ENCODE measurements at regions not wholly inside any gene's neighbourhood (a gene's known extent, or its start where the extent isn't known, plus 50 kb on each side); places are given as distances from the start of the nearest gene placed in this dataset.
"Not testable (repeated sequence)": the region's sequence is repeated elsewhere in the genome, so short reads cannot be mapped to it uniquely, and the experiment has no call there.

GRCh38 chr3:154810017-154810416 is 270.1 kb upstream of the MME start:
- not testable (repeated sequence) for FAIRE-seq

GRCh38 chr3:154801729-154802128 is 278.4 kb upstream of the MME start:
- no peak for FAIRE-seq

DNA sequence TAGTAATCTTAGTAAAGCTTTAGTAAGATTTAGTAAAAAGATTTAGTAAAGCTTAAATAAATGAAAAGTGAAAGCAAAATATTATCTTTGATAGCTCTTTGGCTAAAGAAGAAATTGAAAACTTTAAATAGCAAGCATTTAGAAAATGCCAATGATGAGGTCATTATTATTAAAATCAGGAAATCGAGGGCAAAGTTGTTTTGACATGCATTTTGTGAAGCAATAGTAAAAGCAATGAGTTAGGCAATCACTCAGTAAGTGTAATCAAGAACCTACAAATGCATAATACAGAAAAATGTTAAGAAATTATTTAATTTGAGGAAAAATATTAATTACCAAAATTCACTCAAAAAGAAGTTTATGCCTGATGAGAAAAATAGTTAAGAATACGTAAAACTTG is 280.3 kb upstream of the MME start:
- no peak for FAIRE-seq

- no peak for FAIRE-seq
Observed at GRCh38 chr3:154795582-154795981, 284.5 kb upstream of the MME start.

GRCh38 chr3:154794814-154795445 is 285.2 kb upstream of the MME start:
- FAIRE-seq = no peak

DNA sequence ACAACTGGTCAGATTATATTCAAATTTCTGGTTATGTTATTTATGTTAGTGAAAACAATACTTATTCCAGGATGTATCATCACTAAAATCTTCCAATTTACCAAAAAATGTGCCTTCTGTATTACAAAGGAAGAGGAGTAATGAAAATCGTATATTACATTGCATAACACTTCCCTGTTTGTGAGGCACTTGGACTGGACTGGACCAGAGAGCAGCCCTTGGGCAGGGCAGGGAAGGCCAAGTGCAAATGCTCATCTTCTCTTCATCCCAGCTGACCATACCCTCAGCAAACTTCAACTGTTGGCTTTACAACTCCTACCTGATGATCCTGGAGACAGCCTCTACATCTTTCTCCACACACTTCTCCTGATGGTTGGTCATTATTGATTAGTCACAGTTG is 285.7 kb upstream of the MME start:
- no peak for FAIRE-seq

DNA sequence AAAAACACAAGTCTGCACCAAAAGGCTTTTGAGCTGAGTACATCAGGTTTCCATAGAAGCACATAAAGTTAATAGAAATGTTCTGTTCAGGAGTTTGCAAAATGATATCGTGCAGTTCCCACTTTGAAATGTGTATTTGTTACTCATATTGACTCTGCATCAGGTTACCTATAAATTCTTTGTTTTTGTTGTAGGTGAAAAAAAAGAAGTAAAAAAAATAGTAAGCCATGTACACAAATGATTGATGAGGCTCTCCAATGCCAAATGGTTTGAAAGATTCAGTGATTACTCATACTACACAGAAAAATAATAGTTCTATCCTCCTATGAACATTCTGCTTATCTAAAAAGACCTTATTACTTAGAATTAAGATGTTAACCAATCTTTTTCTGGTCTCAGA is 287.3 kb upstream of the MME start:
- FAIRE-seq = no peak

DNA sequence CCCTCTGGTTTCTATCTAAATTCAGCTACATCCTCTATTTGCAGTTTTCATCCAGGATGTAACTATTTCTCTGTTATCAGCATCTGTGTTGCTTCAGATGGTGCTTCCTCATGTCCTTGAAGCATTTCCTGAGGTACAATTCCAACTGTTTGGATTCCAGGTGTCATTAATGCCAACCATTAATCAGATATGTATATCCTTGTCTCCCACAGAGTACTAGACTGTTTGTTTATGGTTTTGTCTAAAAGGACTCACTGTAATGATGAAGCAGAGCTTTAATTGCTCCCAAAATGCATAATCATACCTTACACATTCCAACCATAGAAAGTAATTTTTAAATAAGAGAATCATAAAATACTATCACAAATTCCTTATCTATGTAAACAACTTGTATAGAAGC is 288.5 kb upstream of the MME start:
- no peak for FAIRE-seq

DNA sequence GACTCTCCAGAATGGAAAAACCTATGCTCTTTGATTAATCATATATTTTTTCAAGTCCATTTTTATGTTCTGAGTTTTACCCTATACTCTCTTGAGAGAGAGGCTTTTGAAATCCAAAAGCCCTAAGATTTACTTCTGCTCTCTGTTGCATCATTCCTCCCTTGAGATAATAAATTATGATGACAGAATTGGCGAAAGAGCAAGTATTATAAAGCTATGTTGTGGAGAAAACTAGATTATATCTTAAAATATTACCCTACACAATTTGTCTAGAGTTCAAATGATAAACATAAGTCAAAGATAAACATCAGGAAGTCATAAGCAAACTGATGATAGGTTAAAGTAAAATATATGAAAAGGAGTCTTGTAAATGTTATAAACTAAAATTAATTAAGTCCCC is 293.4 kb upstream of the MME start:
- FAIRE-seq = peak; percentile 83

DNA sequence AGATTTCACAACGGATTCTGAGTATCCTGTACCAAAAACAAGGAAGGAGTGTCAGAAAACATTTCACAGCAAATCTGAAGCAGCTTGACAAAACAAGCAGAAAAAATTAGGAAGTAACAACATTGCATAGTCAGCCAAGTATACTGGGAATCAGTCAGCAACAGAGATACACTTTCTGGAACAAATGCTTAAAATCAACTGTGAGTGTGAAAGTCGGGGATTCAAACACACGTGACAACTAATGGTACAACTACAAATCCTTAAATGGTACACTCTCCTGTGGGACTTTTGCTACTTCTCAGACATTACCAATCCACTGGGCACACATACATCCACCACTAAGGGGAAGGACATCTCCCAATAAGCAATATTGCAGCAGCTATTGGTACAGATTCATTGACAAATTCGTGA is 296.6 kb upstream of the MME start:
- peak; percentile 39 for FAIRE-seq

GRCh38 chr3:154783061-154783460 is 297.1 kb upstream of the MME start:
- FAIRE-seq = peak; percentile 12

GRCh38 chr3:154782151-154782550 is 298.0 kb upstream of the MME start:
- FAIRE-seq = peak; percentile 92

GRCh38 chr3:154781595-154781994 is 298.5 kb upstream of the MME start:
- no peak for FAIRE-seq

DNA sequence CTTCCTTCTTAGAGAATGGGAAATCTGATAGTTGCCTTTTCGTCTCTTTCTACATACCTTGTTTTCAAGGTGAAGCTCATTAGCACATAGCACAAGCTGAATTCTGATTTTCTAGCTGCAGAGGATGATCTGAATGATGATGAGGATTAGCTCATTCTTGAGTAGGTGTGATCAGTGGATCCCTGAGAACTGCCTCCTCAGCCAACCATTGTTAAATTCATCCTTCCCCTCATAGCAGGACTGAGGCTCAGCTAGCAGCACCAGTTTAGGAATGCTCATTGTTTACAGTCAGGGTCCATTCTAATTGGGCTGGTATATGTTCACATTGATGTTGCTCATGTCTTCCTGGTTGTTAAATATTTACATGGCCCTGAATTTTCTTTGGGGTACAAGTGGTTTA is 299.9 kb upstream of the MME start:
- FAIRE-seq = no peak

GRCh38 chr3:154779571-154779970 is 300.5 kb upstream of the MME start:
- no peak for FAIRE-seq

GRCh38 chr3:154778057-154778456 is 302.1 kb upstream of the MME start:
- no peak for FAIRE-seq

GRCh38 chr3:154776549-154777225 is 303.4 kb upstream of the MME start:
- no peak for FAIRE-seq

GRCh38 chr3:154775821-154776548 is 304.1 kb upstream of the MME start:
- FAIRE-seq = no peak

- FAIRE-seq = no peak
Observed at GRCh38 chr3:154766765-154767503, 313.2 kb upstream of the MME start.

DNA sequence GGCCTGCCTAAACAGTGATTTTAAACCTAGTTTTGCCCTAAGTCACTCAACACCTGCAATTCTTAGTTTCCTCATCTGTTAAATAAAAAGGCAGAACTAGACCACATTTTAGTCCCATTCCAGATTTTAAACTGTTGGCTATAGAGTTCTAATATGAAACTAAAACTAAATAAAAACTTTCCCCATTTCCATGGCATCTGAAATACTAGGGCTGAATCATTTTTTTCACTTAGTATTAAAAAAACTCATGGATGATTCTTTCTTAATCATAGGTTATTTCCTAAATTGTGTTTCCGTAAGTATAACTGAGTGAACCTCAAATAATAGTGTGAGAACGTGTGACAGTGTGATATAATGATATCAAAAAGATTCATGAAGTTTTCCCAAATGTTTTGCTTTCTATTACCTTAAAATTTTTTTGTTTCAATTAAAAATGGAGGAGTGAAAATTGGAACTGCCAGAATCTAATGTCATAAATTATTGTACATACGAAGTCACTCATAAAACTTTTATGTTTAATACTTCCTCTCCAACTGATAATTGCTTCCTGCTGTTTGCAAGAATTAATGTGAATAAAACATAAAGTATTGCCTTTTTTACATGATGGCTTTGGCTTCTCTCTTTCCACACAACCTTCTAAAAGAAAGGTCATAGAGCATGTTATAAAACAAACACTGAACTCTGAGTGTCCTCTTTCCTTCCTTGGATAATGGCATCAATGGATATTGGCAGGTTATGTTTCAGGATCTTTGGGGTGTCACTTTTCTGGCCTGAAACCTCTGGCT is 315.1 kb upstream of the MME start:
- FAIRE-seq = peak; percentile 91

DNA sequence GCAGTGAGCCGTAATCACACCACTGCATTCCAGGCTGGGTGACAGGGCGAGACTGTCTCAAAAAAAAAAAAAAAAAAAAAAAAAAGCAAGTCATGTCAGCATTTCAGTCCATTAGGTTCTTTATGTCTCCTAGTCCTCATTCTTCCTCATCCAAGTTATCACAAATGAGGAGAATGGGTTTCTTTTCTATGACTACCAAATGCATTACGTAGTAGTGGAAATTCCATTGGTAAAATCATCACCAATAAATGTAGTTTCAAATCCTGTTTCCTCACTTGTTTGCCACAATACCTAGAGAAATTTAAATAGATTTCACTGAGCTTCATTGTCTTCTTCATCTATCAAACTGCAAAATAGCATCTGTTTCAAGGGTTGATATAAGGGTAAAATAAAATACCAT is 317.6 kb upstream of the MME start:
- no peak for FAIRE-seq

- no peak for FAIRE-seq
Observed at GRCh38 chr3:154759966-154760365, 320.2 kb upstream of the MME start.

All from endometrium (tissue), 2 donors.